Glutamatergic neuron (in vitro differentiated cells): ENCODE measurements at regions not wholly inside any gene's neighbourhood (a gene's known extent, or its start where the extent isn't known, plus 50 kb on each side); places are given as distances from the start of the nearest gene placed in this dataset.

ENCODE experiments used
- DNase-seq: peaks from one replicate; pipeline ENCODE4 v3.0.0; 2022
- H3K27ac Mint-ChIP-seq: one replicate; pipeline ENCODE4 v1.8.0; 2020; ENCODE audit warnings: mild to moderate bottlenecking, mixed read lengths, inconsistent platforms; ENCODE audit not compliant: unreplicated experiment
- H3K27me3 Mint-ChIP-seq: one replicate; pipeline ENCODE4 v1.8.0; 2020; ENCODE audit warnings: mild to moderate bottlenecking, moderate library complexity, mixed read lengths, inconsistent platforms; ENCODE audit not compliant: unreplicated experiment
- H3K36me3 Mint-ChIP-seq: one replicate; pipeline ENCODE4 v1.8.0; 2020; ENCODE audit warnings: mild to moderate bottlenecking, mixed read lengths, inconsistent platforms; ENCODE audit not compliant: unreplicated experiment
- H3K4me1 Mint-ChIP-seq: one replicate; pipeline ENCODE4 v1.8.0; 2020; ENCODE audit warnings: mild to moderate bottlenecking, low read depth, mixed read lengths, inconsistent platforms; ENCODE audit not compliant: unreplicated experiment
- H3K4me3 Mint-ChIP-seq: one replicate; pipeline ENCODE4 v1.8.0; 2020; ENCODE audit warnings: mild to moderate bottlenecking, mixed read lengths, inconsistent platforms; ENCODE audit not compliant: unreplicated experiment
- H3K9me3 Mint-ChIP-seq: one replicate; pipeline ENCODE4 v1.8.0; 2020; ENCODE audit warnings: mild to moderate bottlenecking, moderate library complexity, mixed read lengths, inconsistent platforms; ENCODE audit not compliant: unreplicated experiment
- TF ChIP-seq, protein P1 (sequence below): fragments of 200-600 bp; sonication (generic); IDR thresholded peaks from one replicate; pipeline ENCODE4 v1.5.0; 2021; ENCODE audit not compliant: partially characterized antibody, unreplicated experiment

- H3K4me3 Mint-ChIP-seq: no peak overlapping the region
- H3K27me3 Mint-ChIP-seq: peaks cover 3% of the 10 kb centered on the region
- DNase-seq: no peak
- no peak overlapping the region for H3K27ac Mint-ChIP-seq
- H3K36me3 Mint-ChIP-seq: peaks cover 5% of the 10 kb centered on the region
- H3K9me3 Mint-ChIP-seq: peaks cover 2% of the 10 kb centered on the region
- H3K4me1 Mint-ChIP-seq: no peaks in the 10 kb centered on the region
- TF ChIP-seq, protein P1, sequence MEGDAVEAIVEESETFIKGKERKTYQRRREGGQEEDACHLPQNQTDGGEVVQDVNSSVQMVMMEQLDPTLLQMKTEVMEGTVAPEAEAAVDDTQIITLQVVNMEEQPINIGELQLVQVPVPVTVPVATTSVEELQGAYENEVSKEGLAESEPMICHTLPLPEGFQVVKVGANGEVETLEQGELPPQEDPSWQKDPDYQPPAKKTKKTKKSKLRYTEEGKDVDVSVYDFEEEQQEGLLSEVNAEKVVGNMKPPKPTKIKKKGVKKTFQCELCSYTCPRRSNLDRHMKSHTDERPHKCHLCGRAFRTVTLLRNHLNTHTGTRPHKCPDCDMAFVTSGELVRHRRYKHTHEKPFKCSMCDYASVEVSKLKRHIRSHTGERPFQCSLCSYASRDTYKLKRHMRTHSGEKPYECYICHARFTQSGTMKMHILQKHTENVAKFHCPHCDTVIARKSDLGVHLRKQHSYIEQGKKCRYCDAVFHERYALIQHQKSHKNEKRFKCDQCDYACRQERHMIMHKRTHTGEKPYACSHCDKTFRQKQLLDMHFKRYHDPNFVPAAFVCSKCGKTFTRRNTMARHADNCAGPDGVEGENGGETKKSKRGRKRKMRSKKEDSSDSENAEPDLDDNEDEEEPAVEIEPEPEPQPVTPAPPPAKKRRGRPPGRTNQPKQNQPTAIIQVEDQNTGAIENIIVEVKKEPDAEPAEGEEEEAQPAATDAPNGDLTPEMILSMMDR: no peak
Measured at GRCh38 chr11:119545978-119546915, 123.3 kb upstream of the THY1 start.

DNA sequence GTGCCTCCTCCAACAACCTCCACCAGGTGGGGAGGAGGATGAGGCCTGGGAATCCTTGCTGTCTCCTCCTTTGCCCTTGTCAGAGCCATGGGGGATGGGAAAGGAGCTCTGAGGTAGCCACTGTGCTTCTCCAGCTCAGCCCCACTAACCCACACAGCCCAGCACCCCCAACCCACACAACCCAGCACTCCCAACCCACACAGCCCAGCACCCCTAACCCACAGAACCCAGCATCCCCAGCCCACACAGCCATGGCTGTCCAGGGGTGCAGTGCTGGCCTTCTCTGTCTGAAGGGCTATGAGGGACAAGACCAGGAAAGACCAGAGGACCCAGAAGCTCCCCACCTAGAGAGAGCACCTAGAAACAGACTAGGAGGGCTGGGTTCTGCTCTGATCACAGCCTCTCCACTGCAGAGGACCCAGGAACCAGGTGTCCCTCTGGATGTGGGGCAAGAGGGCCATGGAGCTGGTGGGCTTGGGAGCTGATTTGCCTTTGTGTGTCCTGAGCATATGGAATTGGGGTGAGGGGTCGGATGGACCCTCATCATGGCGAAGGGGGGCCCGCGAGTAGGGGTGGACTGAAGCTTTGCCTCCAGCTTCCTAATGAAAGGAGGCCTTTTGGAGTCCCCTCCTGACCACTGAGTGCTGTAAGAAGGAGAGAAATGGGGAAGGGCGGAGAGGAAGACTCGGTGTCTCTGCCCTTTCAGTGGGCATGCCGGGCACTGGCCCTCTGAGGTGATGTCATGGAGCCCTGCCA, 117.6 kb upstream of the THY1 start:
- Mint-ChIP-seq H3K27me3 (peaks cover 5% of the 10 kb centered on the region), H3K4me1 (no peaks in the 10 kb centered on the region), H3K27ac (no peak overlapping the region), H3K9me3 (no peaks in the 10 kb centered on the region), H3K36me3 (peaks cover 5% of the 10 kb centered on the region), H3K4me3 (no peak overlapping the region)
- TF ChIP-seq, protein P1: no peak
- no peak for DNase-seq

- Mint-ChIP-seq H3K27ac (no peak overlapping the region), H3K9me3 (no peaks in the 10 kb centered on the region), H3K36me3 (peaks cover 5% of the 10 kb centered on the region), H3K4me3 (no peak overlapping the region), H3K27me3 (peaks cover 5% of the 10 kb centered on the region), H3K4me1 (no peaks in the 10 kb centered on the region)
- TF ChIP-seq, protein P1: no peak
- no peak for DNase-seq
Measured at GRCh38 chr11:119539583-119539982, 116.6 kb upstream of the THY1 start.

DNA sequence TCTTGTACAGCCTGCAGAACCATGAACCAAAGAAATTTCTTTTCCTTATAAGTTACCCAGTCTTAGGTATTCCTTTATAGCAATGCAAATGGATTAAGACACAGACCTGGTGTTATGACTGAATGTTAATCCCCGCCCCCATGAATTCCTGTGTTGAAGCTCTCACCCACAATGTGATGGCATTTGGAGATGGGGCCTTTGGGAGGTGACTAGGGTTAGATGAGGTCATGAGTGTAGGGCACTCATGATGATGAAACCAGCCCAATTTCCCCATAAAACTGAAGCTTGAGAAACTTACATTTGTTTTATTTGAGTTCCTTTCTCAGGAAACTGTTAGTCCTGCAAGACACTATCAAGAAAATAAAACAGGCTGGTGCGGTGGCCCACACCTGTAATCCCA, 115.8 kb upstream of the THY1 start:
- no peak overlapping the region for H3K27ac Mint-ChIP-seq
- H3K9me3 Mint-ChIP-seq: no peaks in the 10 kb centered on the region
- H3K27me3 Mint-ChIP-seq: peaks cover 5% of the 10 kb centered on the region

More for the DNA sequence above, 115.8 kb upstream of the THY1 start:
- Mint-ChIP-seq H3K4me3 (no peak overlapping the region), H3K4me1 (no peaks in the 10 kb centered on the region), H3K36me3 (peaks cover 5% of the 10 kb centered on the region)
- DNase-seq: no peak
- TF ChIP-seq, protein P1: no peak
